Caco-2 (cell line): ENCODE measurements at regions not wholly inside any gene's neighbourhood (a gene's known extent, or its start where the extent isn't known, plus 50 kb on each side); places are given as distances from the start of the nearest gene placed in this dataset.
"Not testable (repeated sequence)": the region's sequence is repeated elsewhere in the genome, so short reads cannot be mapped to it uniquely, and the experiment has no call there.

Experiments
- BruUV-seq: library from RNA; stranded (reverse); fragments of 400-500 nt; replicated peaks from 2 replicates; lab custom pipeline; 2021; lab: Mats Ljungman, UMichigan
- CTCF ChIA-PET: fragments of 300-600 bp; sonication (Branson Sonifier 250); formaldehyde crosslinking; loops from one replicate; lab custom pipeline; 2022; ENCODE audit warnings: antibody characterized with exemption; lab: Charles Lee
- POLR2A ChIA-PET: fragments of 300-600 bp; sonication (Branson Sonifier 250); formaldehyde crosslinking; loops from one replicate; lab custom pipeline; 2022; ENCODE audit warnings: antibody characterized with exemption; lab: Charles Lee
- DNase-seq, 2 experiments: peaks; one replicate each; pipeline versions ENCODE4 v3.0.0 to v3.0.0-alpha.2; 2020 to 2022
- H3K27me3 ChIP-seq: replicated peaks from 2 replicates; pipeline ENCODE4 v1.6.0; 2011; ENCODE audit warnings: low read length; ENCODE audit not compliant: control insufficient read depth, insufficient read depth
- H3K36me3 ChIP-seq: 2 replicates; pipeline ENCODE4 v1.5.1; 2011; ENCODE audit warnings: low read length; ENCODE audit not compliant: control insufficient read depth, insufficient read depth
- H3K4me1 ChIP-seq: fragments of 250-450 bp; sonication (Bioruptor Pico); 2 replicates; pipeline ENCODE4 v1.5.1; 2020; ENCODE audit warnings: mild to moderate bottlenecking
- H3K4me3 ChIP-seq: 2 replicates; pipeline ENCODE4 v1.5.1; 2011; ENCODE audit warnings: low read depth, mild to moderate bottlenecking, control low read depth, low read length
- H3K9me3 ChIP-seq: fragments of 250-450 bp; sonication (Bioruptor Pico); 2 replicates; pipeline ENCODE4 v1.5.1; 2020; ENCODE audit warnings: mild to moderate bottlenecking, moderate library complexity
- H3K27ac Mint-ChIP-seq: one replicate; pipeline ENCODE4 v1.8.0; 2022; ENCODE audit warnings: mixed read lengths; ENCODE audit not compliant: unreplicated experiment
- H3K27me3 Mint-ChIP-seq: one replicate; pipeline ENCODE4 v1.8.0; 2022; ENCODE audit warnings: mixed read lengths; ENCODE audit not compliant: insufficient read depth, unreplicated experiment
- H3K36me3 Mint-ChIP-seq: one replicate; pipeline ENCODE4 v1.8.0; 2022; ENCODE audit warnings: mild to moderate bottlenecking, mixed read lengths; ENCODE audit not compliant: insufficient read depth, unreplicated experiment
- H3K4me1 Mint-ChIP-seq: one replicate; pipeline ENCODE4 v1.8.0; 2022; ENCODE audit warnings: low read depth, mixed read lengths; ENCODE audit not compliant: unreplicated experiment
- H3K4me3 Mint-ChIP-seq: one replicate; pipeline ENCODE4 v1.8.0; 2022; ENCODE audit warnings: mild to moderate bottlenecking, moderate library complexity, mixed read lengths; ENCODE audit not compliant: unreplicated experiment
- H3K9me3 Mint-ChIP-seq: one replicate; pipeline ENCODE4 v1.8.0; 2022; ENCODE audit warnings: mixed read lengths; ENCODE audit not compliant: unreplicated experiment
- intact Hi-C: fragments of 100-400 bp; cut with micrococcal nuclease; formaldehyde crosslinking; loops from one replicate; pipeline ENCODE4 v1.10.0; 2022; ENCODE audit not compliant: unreplicated experiment

DNA sequence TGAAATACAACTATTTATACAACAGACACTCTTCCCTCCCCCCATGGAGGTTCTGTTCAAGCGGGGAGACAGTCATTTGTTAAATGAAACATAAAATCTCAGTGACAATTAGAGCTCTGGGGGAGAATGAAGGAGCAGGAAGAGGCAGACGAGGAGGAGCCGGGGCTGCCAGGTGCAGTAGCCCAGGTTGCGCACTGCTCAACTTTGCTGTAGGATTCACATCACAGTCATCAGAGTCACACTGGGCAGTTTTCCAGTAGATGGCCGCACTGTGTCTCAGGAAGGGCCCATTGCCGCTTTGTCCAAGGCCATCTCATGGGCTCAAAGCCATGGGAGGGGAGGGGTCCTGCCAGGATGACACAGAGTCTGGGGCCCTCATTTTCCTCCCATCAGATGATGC, 342.4 kb downstream of the ADGRD1 start:
- H3K9me3 ChIP-seq, H3K27me3 ChIP-seq, H3K27ac Mint-ChIP-seq, POLR2A ChIA-PET, H3K36me3 Mint-ChIP-seq, H3K27me3 Mint-ChIP-seq, BruUV-seq, H3K4me3 Mint-ChIP-seq, CTCF ChIA-PET, H3K36me3 ChIP-seq, H3K4me1 Mint-ChIP-seq, H3K4me3 ChIP-seq, H3K4me1 ChIP-seq: not testable (repeated sequence)
- DNase-seq, result peak in 1 of 2 experiments; percentile 8
- intact Hi-C loops, result loop anchor here (10.0 kb wide), 1 partner anchor 369 kb away; no protein-coding TSS in a partner anchor
- peaks cover 10% of the 10 kb centered on the region for H3K9me3 Mint-ChIP-seq

DNA sequence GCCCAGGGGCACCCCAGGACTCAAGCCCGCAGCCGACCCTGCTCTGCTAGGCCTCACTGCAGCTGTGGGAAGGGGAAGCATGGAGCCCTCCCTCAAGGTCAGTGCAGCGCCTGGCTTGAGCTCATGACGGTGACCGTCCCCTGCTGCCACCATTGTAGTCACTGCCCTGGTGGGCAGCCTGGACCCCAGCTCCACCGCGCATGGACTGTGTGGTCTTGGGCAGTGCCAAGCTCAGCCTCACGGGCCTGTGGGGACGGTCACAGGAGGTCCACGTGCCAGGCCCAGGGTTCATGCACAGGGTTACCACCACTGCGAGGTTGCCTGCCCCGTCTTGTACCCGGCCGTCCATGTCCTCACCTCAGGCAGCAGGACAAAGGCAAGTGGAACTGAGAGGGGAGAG, 342.9 kb downstream of the ADGRD1 start:
- H3K36me3 ChIP-seq, H3K27me3 ChIP-seq, H3K4me3 Mint-ChIP-seq, H3K9me3 ChIP-seq, H3K36me3 Mint-ChIP-seq, H3K27ac Mint-ChIP-seq, POLR2A ChIA-PET, H3K27me3 Mint-ChIP-seq, H3K4me1 ChIP-seq, CTCF ChIA-PET, H3K4me1 Mint-ChIP-seq, H3K4me3 ChIP-seq, BruUV-seq: not testable (repeated sequence)
- intact Hi-C loops, result loop anchor here (10.0 kb wide), 1 partner anchor 368 kb away; no protein-coding TSS in a partner anchor
- peaks cover 10% of the 10 kb centered on the region for H3K9me3 Mint-ChIP-seq
- peak in 1 of 2 experiments; percentile 30 for DNase-seq

- H3K4me1 Mint-ChIP-seq, H3K9me3 ChIP-seq, H3K4me3 ChIP-seq, H3K27me3 ChIP-seq, H3K36me3 Mint-ChIP-seq, POLR2A ChIA-PET, DNase-seq, H3K4me1 ChIP-seq, CTCF ChIA-PET, H3K27me3 Mint-ChIP-seq, BruUV-seq, H3K36me3 ChIP-seq, H3K27ac Mint-ChIP-seq, H3K4me3 Mint-ChIP-seq: not testable (repeated sequence)
- intact Hi-C loops, result loop anchor here (10.0 kb wide), 1 partner anchor 366 kb away; no protein-coding TSS in a partner anchor
- peaks cover 10% of the 10 kb centered on the region for H3K9me3 Mint-ChIP-seq
These were observed 345.0 kb downstream of the ADGRD1 start for GRCh38 chr12:131298526-131299369.

GRCh38 chr12:131299370-131299701, 345.6 kb downstream of the ADGRD1 start:
- H3K4me1 Mint-ChIP-seq, H3K27me3 ChIP-seq, H3K4me3 Mint-ChIP-seq, H3K9me3 ChIP-seq, H3K27me3 Mint-ChIP-seq, POLR2A ChIA-PET, DNase-seq, H3K4me3 ChIP-seq, H3K27ac Mint-ChIP-seq, H3K9me3 Mint-ChIP-seq, H3K36me3 ChIP-seq, BruUV-seq, H3K4me1 ChIP-seq, CTCF ChIA-PET, H3K36me3 Mint-ChIP-seq: not testable (repeated sequence)
- intact Hi-C loops, result loop anchor here (10.0 kb wide), 1 partner anchor 365 kb away; no protein-coding TSS in a partner anchor

- H3K4me3 ChIP-seq, H3K27ac Mint-ChIP-seq, H3K9me3 ChIP-seq, DNase-seq, CTCF ChIA-PET, H3K4me1 Mint-ChIP-seq, H3K27me3 ChIP-seq, POLR2A ChIA-PET, H3K9me3 Mint-ChIP-seq, intact Hi-C loops, H3K4me3 Mint-ChIP-seq, H3K36me3 Mint-ChIP-seq, H3K36me3 ChIP-seq, BruUV-seq, H3K27me3 Mint-ChIP-seq, H3K4me1 ChIP-seq: not testable (repeated sequence)
These were observed 349.9 kb downstream of the ADGRD1 start for GRCh38 chr12:131303576-131303975.

GRCh38 chr12:131304642-131305041, 350.9 kb downstream of the ADGRD1 start:
- H3K4me1 ChIP-seq, H3K36me3 Mint-ChIP-seq, H3K4me1 Mint-ChIP-seq, H3K9me3 Mint-ChIP-seq, H3K4me3 Mint-ChIP-seq, H3K27ac Mint-ChIP-seq, H3K4me3 ChIP-seq, CTCF ChIA-PET, H3K9me3 ChIP-seq, H3K36me3 ChIP-seq, intact Hi-C loops, H3K27me3 ChIP-seq, DNase-seq, H3K27me3 Mint-ChIP-seq, BruUV-seq, POLR2A ChIA-PET: not testable (repeated sequence)
